Endothelial cell of umbilical vein (primary cell): ENCODE measurements at regions not wholly inside any gene's neighbourhood (a gene's known extent, or its start where the extent isn't known, plus 50 kb on each side); places are given as distances from the start of the nearest gene placed in this dataset.

Source experiments
- EZH2 ChIP-seq: IDR thresholded peaks from 2 replicates; pipeline ENCODE4 v1.6.1; 2012; ENCODE audit warnings: borderline replicate concordance, low read depth, mild to moderate bottlenecking, moderate library complexity, low read length, inconsistent platforms; ENCODE audit not compliant: severe bottlenecking
- FOS ChIP-seq: IDR thresholded peaks from 2 replicates; pipeline ENCODE4 v1.6.1; 2011; ENCODE audit warnings: mild to moderate bottlenecking, low read length, moderate library complexity, borderline replicate concordance; ENCODE audit not compliant: insufficient read depth
- JUN ChIP-seq: IDR thresholded peaks from 2 replicates; pipeline ENCODE4 v1.6.1; 2011; ENCODE audit warnings: borderline replicate concordance, low read depth; ENCODE audit not compliant: insufficient read length, insufficient read depth
- MYC ChIP-seq: IDR thresholded peaks from one replicate; pipeline ENCODE4 v1.6.1; 2011; ENCODE audit warnings: mild to moderate bottlenecking, low read depth, low read length
- POLR2A ChIP-seq: IDR thresholded peaks from 2 replicates; pipeline ENCODE4 v1.6.1; 2012; ENCODE audit warnings: low read depth, mild to moderate bottlenecking, control low read depth, low read length
- POLR2AphosphoS5 ChIP-seq: IDR thresholded peaks from 2 replicates; pipeline ENCODE4 v1.6.1; 2012; ENCODE audit warnings: low read depth, mild to moderate bottlenecking, control low read depth, low read length, moderate library complexity; ENCODE audit not compliant: insufficient read depth
- TF ChIP-seq, protein P1 (sequence below), 2 donors: IDR thresholded peaks; 1 replicate in 1 of 2; 2 replicates in 1 of 2; pipeline ENCODE4 v1.5.1; 2011; ENCODE audit warnings: low read length in 2 of 2, mild to moderate bottlenecking in 2 of 2, moderate library complexity in 2 of 2, control low read depth in 1 of 2, inconsistent platforms in 1 of 2, low read depth in 1 of 2; ENCODE audit not compliant: insufficient read depth in 1 of 2; ENCODE audit errors: extremely low read depth in 1 of 2
- TF ChIP-seq, protein P2 (sequence below): IDR thresholded peaks from 2 replicates; pipeline ENCODE4 v1.6.1; 2011; ENCODE audit not compliant: insufficient read depth, insufficient read length

DNA sequence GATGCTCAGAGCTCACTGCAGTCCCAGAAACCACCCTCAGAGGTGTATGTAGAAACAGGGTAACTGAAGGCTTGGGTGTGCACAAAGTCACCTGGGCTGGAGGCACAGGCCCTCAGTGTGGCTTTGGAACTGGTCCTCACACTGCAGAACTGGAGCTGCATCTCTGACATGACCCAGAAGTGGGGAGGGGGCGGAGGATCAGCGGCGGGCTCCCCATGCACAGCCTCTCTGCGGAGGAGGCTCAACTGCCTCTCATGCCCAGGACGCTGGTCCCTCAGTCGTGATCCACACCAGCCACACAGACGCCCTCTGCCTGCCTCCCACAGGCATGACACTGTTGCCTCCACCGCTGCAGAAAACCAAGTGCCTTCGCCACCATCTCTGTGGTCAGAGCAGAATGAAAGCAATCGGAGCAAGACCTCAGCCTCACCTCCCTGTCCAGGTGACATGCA is 73.7 kb downstream of the TM2D3 start:
- TF ChIP-seq, protein P1, sequence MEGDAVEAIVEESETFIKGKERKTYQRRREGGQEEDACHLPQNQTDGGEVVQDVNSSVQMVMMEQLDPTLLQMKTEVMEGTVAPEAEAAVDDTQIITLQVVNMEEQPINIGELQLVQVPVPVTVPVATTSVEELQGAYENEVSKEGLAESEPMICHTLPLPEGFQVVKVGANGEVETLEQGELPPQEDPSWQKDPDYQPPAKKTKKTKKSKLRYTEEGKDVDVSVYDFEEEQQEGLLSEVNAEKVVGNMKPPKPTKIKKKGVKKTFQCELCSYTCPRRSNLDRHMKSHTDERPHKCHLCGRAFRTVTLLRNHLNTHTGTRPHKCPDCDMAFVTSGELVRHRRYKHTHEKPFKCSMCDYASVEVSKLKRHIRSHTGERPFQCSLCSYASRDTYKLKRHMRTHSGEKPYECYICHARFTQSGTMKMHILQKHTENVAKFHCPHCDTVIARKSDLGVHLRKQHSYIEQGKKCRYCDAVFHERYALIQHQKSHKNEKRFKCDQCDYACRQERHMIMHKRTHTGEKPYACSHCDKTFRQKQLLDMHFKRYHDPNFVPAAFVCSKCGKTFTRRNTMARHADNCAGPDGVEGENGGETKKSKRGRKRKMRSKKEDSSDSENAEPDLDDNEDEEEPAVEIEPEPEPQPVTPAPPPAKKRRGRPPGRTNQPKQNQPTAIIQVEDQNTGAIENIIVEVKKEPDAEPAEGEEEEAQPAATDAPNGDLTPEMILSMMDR (IDR thresholded peaks at IDR 0.05; ENCODE audit: extremely low read depth in 1 of 2, insufficient read depth in 1 of 2, low read depth in 1 of 2, low read length in 2 of 2) = peak in 1 of 2 donors; percentile 31
- TF ChIP-seq POLR2A (no peak), JUN (no peak), EZH2 (no peak), POLR2AphosphoS5 (no peak), MYC (no peak), FOS (no peak)
- TF ChIP-seq, protein P2, sequence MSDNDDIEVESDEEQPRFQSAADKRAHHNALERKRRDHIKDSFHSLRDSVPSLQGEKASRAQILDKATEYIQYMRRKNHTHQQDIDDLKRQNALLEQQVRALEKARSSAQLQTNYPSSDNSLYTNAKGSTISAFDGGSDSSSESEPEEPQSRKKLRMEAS = no peak
